ENCODE measurements at regions not wholly inside any gene's neighbourhood (a gene's known extent, or its start where the extent isn't known, plus 50 kb on each side); places are given as distances from the start of the nearest gene placed in this dataset.

GRCh38 chr3:189551007-189551406, 80.2 kb upstream of the TP63 start:
- H3K4me2 ChIP-seq, result no peak overlapping the region
- no peaks in the 10 kb centered on the region for H3F3A ChIP-seq (replicated peaks; ENCODE audit: low read depth)
- H3K27me3 ChIP-seq (ENCODE audit: insufficient read depth), result no peaks in the 10 kb centered on the region
- H3K27ac Mint-ChIP-seq, result no peak overlapping the region; the same call in 1 of the 2 replicates
- TF ChIP-seq STAT1 (IDR thresholded peaks at IDR 0.05; ENCODE audit: unreplicated experiment) (no peak), POLR2AphosphoS5 (IDR thresholded peaks at IDR 0.05; ENCODE audit: low read depth) (no peak), CREB1 (CRISPR knock-in tag; IDR thresholded peaks at IDR 0.05; ENCODE audit: low read depth) (no peak), ETS1 (IDR thresholded peaks at IDR 0.05) (no peak), REST (IDR thresholded peaks at IDR 0.05; ENCODE audit: unreplicated experiment) (no peak), ZNF462 (CRISPR knock-in tag; IDR thresholded peaks at IDR 0.05) (no peak), NANOG (IDR thresholded peaks at IDR 0.05; ENCODE audit: borderline replicate concordance) (no peak), ZNF114 (CRISPR knock-in tag; IDR thresholded peaks at IDR 0.05) (no peak), JUNB (IDR thresholded peaks at IDR 0.05; ENCODE audit: unreplicated experiment) (no peak), CTCF (conservative IDR thresholded peaks at IDR 0.05; ENCODE audit: low read depth in 2 of 2) (no peak), ZNF331 (CRISPR knock-in tag; IDR thresholded peaks at IDR 0.05; ENCODE audit: low read depth) (no peak)
- H4K20me1 ChIP-seq (replicated peaks; ENCODE audit: insufficient read depth), result no peaks in the 10 kb centered on the region
- no peaks in the 10 kb centered on the region; the same call in 2 of the 3 replicates for H3K9me3 Mint-ChIP-seq
- H3K36me3 Mint-ChIP-seq (ENCODE audit: low read depth), result no peaks in the 10 kb centered on the region
- H3K79me2 ChIP-seq (replicated peaks; ENCODE audit: insufficient read depth), result no peaks in the 10 kb centered on the region
- ATAC-seq (no peak), DNase-seq (ENCODE audit: low spot score) (no peak)
- H3K4me1 Mint-ChIP-seq, result no peaks in the 10 kb centered on the region; the same call in 2 of the 3 replicates
- H3K4me3 Mint-ChIP-seq, result no peak overlapping the region
- H3K9me2 ChIP-seq (ENCODE audit: insufficient read depth), result no peaks in the 10 kb centered on the region
- no peak overlapping the region for H3K27ac ChIP-seq (ENCODE audit: low read depth)
- no peaks in the 10 kb centered on the region for H3K4me1 ChIP-seq (ENCODE audit: insufficient read depth)
- no peak overlapping the region for H2AFZ ChIP-seq
- H3K27me3 Mint-ChIP-seq (ENCODE audit: insufficient read depth, low read depth, poor library complexity), result peaks cover 3% of the 10 kb centered on the region
- no peak overlapping the region for H3K4me3 ChIP-seq
- H3K36me3 ChIP-seq (ENCODE audit: insufficient read depth), result no peaks in the 10 kb centered on the region
